RWPE1 (cell line): ENCODE measurements at regions not wholly inside any gene's neighbourhood (a gene's known extent, or its start where the extent isn't known, plus 50 kb on each side); places are given as distances from the start of the nearest gene placed in this dataset.

Experiments used
- CTCF ChIA-PET: fragments of 350-600 bp; sonication (Branson Sonifier 250); formaldehyde crosslinking; extraction: SDS; loops from one replicate; lab custom pipeline; 2021; lab: Yijun Ruan, JAX
- POLR2A ChIA-PET: fragments of 400-600 bp; formaldehyde crosslinking; extraction: SDS; loops from one replicate; lab custom pipeline; 2020; ENCODE audit warnings: antibody characterized with exemption; ENCODE audit not compliant: low non-redundant PET; lab: Yijun Ruan, JAX
- DNase-seq: peaks from one replicate; pipeline ENCODE4 v3.0.0; 2012; ENCODE audit warnings: low spot score
- H3K27ac ChIP-seq: fragments of 450-650 bp; 2 replicates; pipeline ENCODE4 v1.5.1; 2017
- CTCF ChIP-seq: fragments of 450-650 bp; conservative IDR thresholded peaks from 2 replicates; pipeline ENCODE4 v1.5.1; 2017; ENCODE audit warnings: low read depth, mild to moderate bottlenecking

GRCh38 chr2:129763190-129763846 lies 216.1 kb upstream of the RAB6C start:
- CTCF ChIA-PET, result no interaction called here
- no peak for TF ChIP-seq CTCF

GRCh38 chr2:129763966-129764365 lies 215.5 kb upstream of the RAB6C start:
- ChIA-PET CTCF (no interaction called here), POLR2A (no interaction called here)
- no peak for DNase-seq
- no peak for TF ChIP-seq CTCF
- H3K27ac ChIP-seq, result no peak overlapping the region

More at GRCh38 chr2:129763190-129763846, 216.1 kb upstream of the RAB6C start:
- H3K27ac ChIP-seq, result no peak overlapping the region
- POLR2A ChIA-PET, result no interaction called here
- no peak for DNase-seq

GRCh38 chr2:129764376-129765325 lies 214.8 kb upstream of the RAB6C start:
- ChIA-PET CTCF (no interaction called here), POLR2A (no interaction called here)
- H3K27ac ChIP-seq, result no peak overlapping the region
- TF ChIP-seq CTCF, result no peak
- no peak for DNase-seq

- H3K27ac ChIP-seq, result no peak overlapping the region
- POLR2A ChIA-PET, result no interaction called here
- CTCF ChIA-PET, result no interaction called here
- no peak for TF ChIP-seq CTCF
- DNase-seq, result no peak
Observed at GRCh38 chr2:129765326-129765677, 214.2 kb upstream of the RAB6C start.

- H3K27ac ChIP-seq, result no peak overlapping the region
- TF ChIP-seq CTCF, result no peak
- DNase-seq, result no peak
- POLR2A ChIA-PET, result no interaction called here
- CTCF ChIA-PET, result no interaction called here
Observed at GRCh38 chr2:129765678-129766351, 213.7 kb upstream of the RAB6C start.

GRCh38 chr2:129766374-129766993 lies 213.0 kb upstream of the RAB6C start:
- POLR2A ChIA-PET, result no interaction called here
- no peak for TF ChIP-seq CTCF
- no peak overlapping the region for H3K27ac ChIP-seq
- no peak for DNase-seq
- CTCF ChIA-PET, result interaction anchor here (0.7 kb wide), 1 partner anchor 342 kb away, joined by 3 read pairs; no protein-coding TSS in a partner anchor
